Gastroesophageal sphincter (tissue), 4 donors: ENCODE measurements at regions not wholly inside any gene's neighbourhood (a gene's known extent, or its start where the extent isn't known, plus 50 kb on each side); places are given as distances from the start of the nearest gene placed in this dataset.

Experiments used
- ATAC-seq: fragments of 150-250 bp; one replicate; pipeline ENCODE4 v1.9.1; 2016; ENCODE audit warnings: mild to moderate bottlenecking, moderate library complexity
- H3K27ac ChIP-seq, 4 donors: fragments of 200-600 bp; sonication (generic) in 3 of 4; 1 replicate in 3 of 4; 2 replicates in 1 of 4; pipeline ENCODE4 v1.5.1; 2016 to 2019
- H3K27me3 ChIP-seq: fragments of 200-600 bp; sonication (generic); one replicate; pipeline ENCODE4 v1.5.1; 2019
- H3K36me3 ChIP-seq, 2 donors: fragments of 200-600 bp; sonication (generic); one replicate each; pipeline ENCODE4 v1.5.1; 2019; ENCODE audit warnings: control low read depth in 1 of 2
- H3K4me1 ChIP-seq, 3 donors: fragments of 200-600 bp; sonication (generic); 1 replicate in 2 of 3; 2 replicates in 1 of 3; pipeline ENCODE4 v1.5.1; 2016 to 2019; ENCODE audit warnings: control low read depth in 2 of 3
- H3K4me3 ChIP-seq, 2 donors: fragments of 200-600 bp; sonication (generic); one replicate each; pipeline ENCODE4 v1.5.1; 2019; ENCODE audit warnings: mild to moderate bottlenecking in 1 of 2, moderate library complexity in 1 of 2
- H3K9me3 ChIP-seq, 3 donors: fragments of 200-600 bp; sonication (generic); one replicate each; pipeline ENCODE4 v1.5.1; 2017 to 2019; ENCODE audit warnings: control low read depth in 2 of 3
- EP300 ChIP-seq: sonication (generic); formaldehyde crosslinking; IDR thresholded peaks from one replicate; pipeline ENCODE4 v1.6.1; 2017; ENCODE audit warnings: antibody characterized with exemption, mild to moderate bottlenecking
- POLR2A ChIP-seq, 2 donors: fragments of 450-650 bp; IDR thresholded peaks; one replicate each; pipeline ENCODE4 v1.6.1; 2017; ENCODE audit warnings: antibody characterized with exemption in 2 of 2, mild to moderate bottlenecking in 2 of 2, moderate library complexity in 1 of 2
- POLR2AphosphoS5 ChIP-seq: sonication (generic); formaldehyde crosslinking; IDR thresholded peaks from one replicate; pipeline ENCODE4 v1.6.1; 2017; ENCODE audit warnings: antibody characterized with exemption
- WGBS, 2 donors: methylation state at CpG; one replicate each; pipeline ENCODE4 v1.1.5; 2018; ENCODE audit warnings: low coverage in 1 of 2; 5-methylcytosine and 5-hydroxymethylcytosine counted together
- TF ChIP-seq, protein P1 (sequence below), 4 experiments: fragments of 200-600 bp in 2 of 4; fragments of 450-650 bp in 2 of 4; sonication (generic) in 1 of 4; IDR thresholded peaks; one replicate each; pipeline ENCODE4 v1.5.1; 2017 to 2019; ENCODE audit warnings: antibody characterized with exemption in 4 of 4, mild to moderate bottlenecking in 2 of 4, moderate library complexity in 2 of 4

DNA sequence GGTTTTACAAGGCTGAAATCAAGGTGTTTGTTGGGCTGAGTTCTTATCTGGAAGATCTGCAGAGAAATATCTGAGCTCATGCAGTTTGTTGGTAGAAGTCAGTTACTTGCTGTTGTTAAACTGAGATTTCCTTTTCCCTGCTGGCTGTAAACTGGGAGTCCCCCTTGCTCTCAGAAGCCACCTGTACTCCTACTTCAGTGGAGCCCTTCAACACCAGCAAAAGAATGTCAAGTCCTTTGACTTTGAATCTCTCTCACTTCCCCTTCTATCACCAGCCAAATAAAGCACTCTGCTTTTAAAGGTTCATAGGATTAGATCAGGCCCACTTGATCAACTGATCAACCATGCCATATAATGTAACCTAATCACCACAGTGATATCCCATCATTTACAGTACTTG is 252.2 kb upstream of the CDH7 start:
- no peak for ATAC-seq
- Histone ChIP-seq H3K4me3 (no peak overlapping the region), H3K27ac (no peak overlapping the region), H3K27me3 (no peaks in the 10 kb centered on the region), H3K4me1 (no peaks in the 10 kb centered on the region), H3K36me3 (no peaks in the 10 kb centered on the region), H3K9me3 (no peaks in the 10 kb centered on the region)
- TF ChIP-seq POLR2A (IDR thresholded peaks at IDR 0.05): no peak
- no peak for TF ChIP-seq POLR2AphosphoS5
- TF ChIP-seq EP300: no peak
- TF ChIP-seq, protein P1, sequence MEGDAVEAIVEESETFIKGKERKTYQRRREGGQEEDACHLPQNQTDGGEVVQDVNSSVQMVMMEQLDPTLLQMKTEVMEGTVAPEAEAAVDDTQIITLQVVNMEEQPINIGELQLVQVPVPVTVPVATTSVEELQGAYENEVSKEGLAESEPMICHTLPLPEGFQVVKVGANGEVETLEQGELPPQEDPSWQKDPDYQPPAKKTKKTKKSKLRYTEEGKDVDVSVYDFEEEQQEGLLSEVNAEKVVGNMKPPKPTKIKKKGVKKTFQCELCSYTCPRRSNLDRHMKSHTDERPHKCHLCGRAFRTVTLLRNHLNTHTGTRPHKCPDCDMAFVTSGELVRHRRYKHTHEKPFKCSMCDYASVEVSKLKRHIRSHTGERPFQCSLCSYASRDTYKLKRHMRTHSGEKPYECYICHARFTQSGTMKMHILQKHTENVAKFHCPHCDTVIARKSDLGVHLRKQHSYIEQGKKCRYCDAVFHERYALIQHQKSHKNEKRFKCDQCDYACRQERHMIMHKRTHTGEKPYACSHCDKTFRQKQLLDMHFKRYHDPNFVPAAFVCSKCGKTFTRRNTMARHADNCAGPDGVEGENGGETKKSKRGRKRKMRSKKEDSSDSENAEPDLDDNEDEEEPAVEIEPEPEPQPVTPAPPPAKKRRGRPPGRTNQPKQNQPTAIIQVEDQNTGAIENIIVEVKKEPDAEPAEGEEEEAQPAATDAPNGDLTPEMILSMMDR (IDR thresholded peaks at IDR 0.05): no peak

GRCh38 chr18:65487569-65487968 is 263.2 kb upstream of the CDH7 start:
- Histone ChIP-seq H3K36me3 (no peaks in the 10 kb centered on the region), H3K4me1 (no peaks in the 10 kb centered on the region), H3K27me3 (no peaks in the 10 kb centered on the region), H3K27ac (no peak overlapping the region), H3K4me3 (no peak overlapping the region), H3K9me3 (no peaks in the 10 kb centered on the region)
- no peak for ATAC-seq
- TF ChIP-seq POLR2AphosphoS5 (no peak), EP300 (no peak), POLR2A (IDR thresholded peaks at IDR 0.05) (no peak)
- TF ChIP-seq, protein P1 (IDR thresholded peaks at IDR 0.05): no peak
- WGBS, 2 donors: 58 to 73% methylated on average over 2 of the region's 2 CpGs

- TF ChIP-seq EP300 (no peak), POLR2AphosphoS5 (no peak), POLR2A (IDR thresholded peaks at IDR 0.05) (no peak)
- TF ChIP-seq, protein P1 (IDR thresholded peaks at IDR 0.05): no peak
- Histone ChIP-seq H3K4me1 (no peaks in the 10 kb centered on the region), H3K27ac (no peak overlapping the region), H3K27me3 (no peaks in the 10 kb centered on the region), H3K4me3 (no peak overlapping the region), H3K9me3 (no peaks in the 10 kb centered on the region), H3K36me3 (no peaks in the 10 kb centered on the region)
- no peak for ATAC-seq
- WGBS, 2 donors: 42 to 59% methylated on average over 3 of the region's 3 CpGs
Observed at GRCh38 chr18:65477455-65477854, 273.4 kb upstream of the CDH7 start.

DNA sequence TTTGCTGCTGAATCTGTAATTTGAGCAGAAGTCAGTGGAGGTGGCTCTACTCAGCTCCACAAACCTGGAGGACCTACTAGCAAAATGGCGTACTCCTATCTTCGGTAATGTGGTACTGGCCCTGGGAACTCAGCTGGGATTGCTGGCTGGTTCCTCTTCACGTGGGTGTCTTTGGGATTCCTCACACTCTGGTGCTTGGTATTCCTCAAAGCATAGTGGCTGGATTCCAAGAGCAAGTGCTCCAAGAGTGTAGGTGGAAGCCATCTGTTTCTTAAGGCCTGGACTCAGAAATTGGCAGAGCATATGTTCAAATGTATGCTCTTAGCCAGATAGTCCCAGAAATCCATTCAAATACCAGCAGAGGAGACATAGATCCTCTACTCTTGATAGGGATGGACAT is 281.9 kb upstream of the CDH7 start:
- 54 to 59% methylated on average over 3 of the region's 3 CpGs for WGBS, 2 donors
- H3K36me3 ChIP-seq: no peaks in the 10 kb centered on the region
- TF ChIP-seq POLR2A (IDR thresholded peaks at IDR 0.05) (no peak), POLR2AphosphoS5 (no peak), EP300 (no peak)
- TF ChIP-seq, protein P1 (IDR thresholded peaks at IDR 0.05): no peak
- no peak overlapping the region for H3K4me3 ChIP-seq
- no peak overlapping the region for H3K27ac ChIP-seq
- no peaks in the 10 kb centered on the region for H3K4me1 ChIP-seq
- no peak for ATAC-seq
- no peaks in the 10 kb centered on the region for H3K27me3 ChIP-seq
- no peaks in the 10 kb centered on the region for H3K9me3 ChIP-seq

- WGBS, 2 donors: 11 to 56% methylated on average over 1 of the region's 1 CpG
- Histone ChIP-seq H3K36me3 (no peaks in the 10 kb centered on the region), H3K4me3 (no peak overlapping the region), H3K27me3 (no peaks in the 10 kb centered on the region), H3K9me3 (no peaks in the 10 kb centered on the region), H3K4me1 (no peaks in the 10 kb centered on the region), H3K27ac (no peak overlapping the region)
- TF ChIP-seq, protein P1 (IDR thresholded peaks at IDR 0.05): no peak
- TF ChIP-seq EP300 (no peak), POLR2AphosphoS5 (no peak), POLR2A (IDR thresholded peaks at IDR 0.05) (no peak)
- no peak for ATAC-seq
Observed at GRCh38 chr18:65464361-65464760, 286.5 kb upstream of the CDH7 start.
